Neural cell (in vitro differentiated cells): ENCODE measurements at regions not wholly inside any gene's neighbourhood (a gene's known extent, or its start where the extent isn't known, plus 50 kb on each side); places are given as distances from the start of the nearest gene placed in this dataset.

Experiments used
- H2AFZ ChIP-seq: fragments of 200-600, 300-800 bp; sonication (generic), shearing (Covaris generic); 2 replicates; pipeline ENCODE4 v1.6.0; 2014; ENCODE audit warnings: low read depth, mild to moderate bottlenecking, antibody characterized with exemption, low read length, moderate library complexity
- H3F3A ChIP-seq: fragments of 200-600 bp; shearing (Covaris generic); 2 replicates; pipeline ENCODE4 v1.6.1; 2016; ENCODE audit warnings: mild to moderate bottlenecking, moderate library complexity, mixed read lengths, antibody characterized with exemption, low read length; ENCODE audit not compliant: insufficient read depth, poor library complexity, severe bottlenecking
- H3K27ac ChIP-seq: fragments of 200-600, 300-800 bp; sonication (generic), shearing (Covaris generic); 2 replicates; pipeline ENCODE4 v1.5.1; 2014; ENCODE audit warnings: mild to moderate bottlenecking, low read length, moderate library complexity
- H3K27me3 ChIP-seq: fragments of 300-800, 200-600 bp; sonication (generic), shearing (Covaris generic); 2 replicates; pipeline ENCODE4 v1.6.0; 2014; ENCODE audit warnings: mild to moderate bottlenecking, low read depth, low read length, moderate library complexity; ENCODE audit not compliant: insufficient read depth
- H3K36me3 ChIP-seq: fragments of 300-800, 200-600 bp; sonication (generic), shearing (Covaris generic); 2 replicates; pipeline ENCODE4 v1.5.1; 2014; ENCODE audit warnings: mild to moderate bottlenecking, antibody characterized with exemption, low read length, moderate library complexity; ENCODE audit not compliant: insufficient read depth
- H3K4me2 ChIP-seq: fragments of 300-800, 200-600 bp; sonication (generic), shearing (Covaris generic); 2 replicates; pipeline ENCODE4 v1.6.0; 2014; ENCODE audit warnings: mild to moderate bottlenecking, low read length
- H3K4me3 ChIP-seq: fragments of 300-800, 200-600 bp; sonication (generic), shearing (Covaris generic); 2 replicates; pipeline ENCODE4 v1.5.1; 2014; ENCODE audit warnings: mild to moderate bottlenecking, low read length, moderate library complexity
- H3K79me2 ChIP-seq: fragments of 200-600 bp; shearing (Covaris generic); replicated peaks from 2 replicates; pipeline ENCODE4 v1.6.0; 2014; ENCODE audit warnings: mild to moderate bottlenecking, low read length, moderate library complexity; ENCODE audit not compliant: insufficient read depth
- H3K9ac ChIP-seq: fragments of 300-800, 200-600 bp; sonication (generic), shearing (Covaris generic); 2 replicates; pipeline ENCODE4 v1.6.1; 2016; ENCODE audit warnings: mild to moderate bottlenecking, low read length, mixed read lengths
- H3K9me2 ChIP-seq: fragments of 200-600 bp; shearing (Covaris generic); 2 replicates; pipeline ENCODE4 v1.6.1; 2016; ENCODE audit warnings: mild to moderate bottlenecking, low read length, mixed read lengths; ENCODE audit not compliant: insufficient read depth
- H3K9me3 ChIP-seq: fragments of 200-600, 300-800 bp; sonication (generic), shearing (Covaris generic); 2 replicates; pipeline ENCODE4 v1.6.1; 2016; ENCODE audit warnings: mild to moderate bottlenecking, mixed run types, low read length, moderate library complexity, mixed read lengths
- H4K20me1 ChIP-seq: fragments of 200-600 bp; shearing (Covaris generic); 2 replicates; pipeline ENCODE4 v1.6.1; 2016; ENCODE audit warnings: mild to moderate bottlenecking, mixed run types; ENCODE audit not compliant: insufficient read depth
- CTCF ChIP-seq: fragments of 450-650 bp; IDR thresholded peaks from 2 replicates; pipeline ENCODE4 v1.5.1; 2014; ENCODE audit warnings: antibody characterized with exemption, mild to moderate bottlenecking, moderate library complexity; ENCODE audit not compliant: poor library complexity, severe bottlenecking
- EP300 ChIP-seq: fragments of 450-650 bp; conservative IDR thresholded peaks from 2 replicates; pipeline ENCODE4 v1.6.1; 2014; ENCODE audit warnings: antibody characterized with exemption, mild to moderate bottlenecking, moderate library complexity; ENCODE audit not compliant: poor library complexity, severe bottlenecking
- EZH2 ChIP-seq: fragments of 200-600, 300-800 bp; shearing (Covaris generic), sonication (generic); IDR thresholded peaks from 2 replicates; pipeline ENCODE4 v1.6.1; 2014; ENCODE audit warnings: antibody characterized with exemption, low read length, borderline replicate concordance, mild to moderate bottlenecking; ENCODE audit not compliant: insufficient read depth, poor library complexity, severe bottlenecking
- MXI1 ChIP-seq: fragments of 450-650 bp; conservative IDR thresholded peaks from 2 replicates; pipeline ENCODE4 v1.6.1; 2014; ENCODE audit warnings: antibody characterized with exemption, mild to moderate bottlenecking; ENCODE audit not compliant: poor library complexity, severe bottlenecking
- POLR2AphosphoS5 ChIP-seq: IDR thresholded peaks from 2 replicates; pipeline ENCODE4 v1.6.1; 2012
- RAD21 ChIP-seq: fragments of 450-650 bp; conservative IDR thresholded peaks from 2 replicates; pipeline ENCODE4 v1.6.1; 2014; ENCODE audit warnings: antibody characterized with exemption, mild to moderate bottlenecking, moderate library complexity
- REST ChIP-seq: IDR thresholded peaks from 2 replicates; pipeline ENCODE4 v1.6.1; 2012; ENCODE audit warnings: borderline replicate concordance
- SMC3 ChIP-seq: fragments of 450-650 bp; conservative IDR thresholded peaks from 2 replicates; pipeline ENCODE4 v1.6.1; 2014; ENCODE audit warnings: antibody characterized with exemption, mild to moderate bottlenecking, moderate library complexity; ENCODE audit not compliant: poor library complexity
- TAF1 ChIP-seq: IDR thresholded peaks from 2 replicates; pipeline ENCODE4 v1.6.1; 2012; ENCODE audit warnings: low read depth

DNA sequence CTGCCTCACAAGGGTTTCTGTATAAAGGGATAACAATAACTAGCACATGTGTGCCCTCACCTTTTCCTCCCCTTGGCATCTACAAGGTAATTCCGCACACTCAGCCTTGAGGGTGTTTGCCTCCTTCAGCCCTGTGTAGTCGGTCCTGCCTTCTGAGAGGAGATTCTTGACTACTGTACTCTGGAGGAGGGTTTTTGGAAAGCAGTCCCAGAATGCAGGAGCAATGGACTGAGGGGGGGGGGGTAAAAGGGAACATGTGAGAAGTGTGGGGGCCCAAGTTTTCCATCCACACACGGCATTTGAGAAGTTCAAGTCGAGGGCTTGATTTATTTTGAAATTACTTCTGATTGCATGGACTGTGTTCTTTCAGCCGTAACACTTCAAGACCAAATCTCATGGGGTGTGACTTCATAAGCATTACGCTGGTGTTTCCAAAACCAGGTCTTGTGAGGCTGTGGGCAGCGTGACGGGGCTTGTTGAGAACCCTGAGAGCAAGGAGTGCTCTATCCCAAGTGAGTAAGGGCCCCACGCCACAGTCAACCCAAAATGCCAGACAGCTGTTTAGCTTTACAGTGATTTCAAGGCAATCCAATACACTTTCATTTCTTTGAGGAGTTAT, 198.7 kb upstream of the MEIS1 start:
- Histone ChIP-seq H3K9me2 (no peaks in the 10 kb centered on the region), H3K4me3 (no peak overlapping the region), H3K27ac (no peak overlapping the region), H3K79me2 (no peaks in the 10 kb centered on the region), H3K27me3 (no peaks in the 10 kb centered on the region), H2AFZ (no peak overlapping the region), H3F3A (no peaks in the 10 kb centered on the region), H3K4me2 (no peak overlapping the region), H3K9ac (no peak overlapping the region), H4K20me1 (no peaks in the 10 kb centered on the region), H3K9me3 (no peaks in the 10 kb centered on the region), H3K36me3 (no peaks in the 10 kb centered on the region)
- TF ChIP-seq RAD21 = no peak
- no peak for TF ChIP-seq EZH2
- no peak for TF ChIP-seq POLR2AphosphoS5
- no peak for TF ChIP-seq MXI1
- TF ChIP-seq SMC3 = no peak
- TF ChIP-seq CTCF = no peak
- TF ChIP-seq TAF1 = no peak
- TF ChIP-seq REST = no peak
- no peak for TF ChIP-seq EP300

DNA sequence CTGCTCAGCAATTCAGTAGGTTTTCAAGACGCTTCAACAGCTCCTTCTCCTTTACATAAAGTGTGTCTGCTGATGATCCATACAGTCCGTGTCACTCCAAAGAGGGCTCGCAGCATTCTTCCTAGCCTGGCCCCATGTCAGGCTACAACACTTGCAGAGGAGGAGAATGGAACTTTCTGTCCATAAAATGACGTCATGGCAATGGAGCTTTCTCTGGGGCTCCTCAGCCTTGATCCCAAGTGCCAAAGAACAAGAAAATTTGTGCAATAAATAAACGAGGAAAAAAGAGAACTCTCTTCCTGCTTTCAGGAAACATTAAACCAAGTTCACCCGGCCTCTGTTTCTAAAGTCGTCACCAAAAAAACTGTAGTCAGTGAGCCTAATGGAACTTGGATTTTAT, 199.5 kb upstream of the MEIS1 start:
- Histone ChIP-seq H3K36me3 (no peaks in the 10 kb centered on the region), H3K9ac (no peak overlapping the region), H3K27ac (no peak overlapping the region), H3K4me2 (no peak overlapping the region), H3K27me3 (no peaks in the 10 kb centered on the region), H2AFZ (no peak overlapping the region), H3K9me2 (no peaks in the 10 kb centered on the region), H3K79me2 (no peaks in the 10 kb centered on the region), H4K20me1 (no peaks in the 10 kb centered on the region), H3F3A (no peaks in the 10 kb centered on the region), H3K4me3 (no peak overlapping the region), H3K9me3 (no peaks in the 10 kb centered on the region)
- no peak for TF ChIP-seq EZH2
- TF ChIP-seq REST = no peak
- no peak for TF ChIP-seq MXI1
- no peak for TF ChIP-seq TAF1
- TF ChIP-seq SMC3 = no peak
- no peak for TF ChIP-seq RAD21
- no peak for TF ChIP-seq POLR2AphosphoS5
- TF ChIP-seq EP300 = no peak
- no peak for TF ChIP-seq CTCF
